GM12892 (cell line): ENCODE measurements at regions not wholly inside any gene's neighbourhood (a gene's known extent, or its start where the extent isn't known, plus 50 kb on each side); places are given as distances from the start of the nearest gene placed in this dataset.

Source experiments
- POLR2AphosphoS5 ChIP-seq: IDR thresholded peaks from 2 replicates; pipeline ENCODE4 v1.6.1; 2011; ENCODE audit warnings: low read depth, low read length, control low read depth
- TAF1 ChIP-seq: IDR thresholded peaks from 2 replicates; pipeline ENCODE4 v1.6.1; 2011; ENCODE audit warnings: low read depth, mild to moderate bottlenecking, control low read depth, low read length, borderline replicate concordance

- no peak for TF ChIP-seq POLR2AphosphoS5
- no peak for TF ChIP-seq TAF1
Observed at GRCh38 chr5:124061068-124061430, 549.1 kb downstream of the CSNK1G3 start.
